ENCODE measurements at regions not wholly inside any gene's neighbourhood (a gene's known extent, or its start where the extent isn't known, plus 50 kb on each side); places are given as distances from the start of the nearest gene placed in this dataset.

DNA sequence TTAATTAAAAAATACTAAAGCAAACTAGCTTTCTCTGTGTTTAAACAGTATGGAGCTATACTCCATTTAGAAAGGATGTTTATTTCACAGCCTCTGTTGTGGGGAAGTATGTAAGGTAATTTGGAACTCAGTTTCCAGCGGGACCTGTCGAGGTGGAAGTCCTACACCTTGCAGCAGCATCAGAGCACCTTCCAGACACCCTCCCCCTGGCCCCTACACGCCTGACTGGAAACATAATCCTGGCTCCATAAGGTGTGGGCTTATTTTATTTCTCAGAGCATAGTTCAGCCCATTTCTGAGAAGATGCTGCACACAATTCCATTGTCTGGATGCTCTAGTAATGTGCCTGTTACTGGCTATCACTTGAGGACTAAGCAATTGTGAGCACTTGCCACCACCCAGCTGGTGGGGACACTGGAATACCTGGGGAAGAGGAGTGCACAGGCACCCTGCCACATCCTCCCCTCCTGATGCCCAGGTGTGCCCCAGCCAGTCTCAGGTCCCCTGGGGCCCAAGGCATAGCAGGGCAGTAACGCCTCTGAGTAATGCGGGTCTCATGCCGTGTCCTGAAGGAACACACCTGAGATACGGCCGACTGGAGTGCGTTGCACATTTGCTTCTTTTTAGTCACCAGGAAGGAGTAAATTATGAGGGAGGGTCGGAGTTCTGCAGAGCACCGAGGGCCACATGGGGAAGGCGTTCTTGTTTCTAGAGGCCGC lies 556.5 kb downstream of the QKI start:
- Histone ChIP-seq H3K27ac (no peak overlapping the region), H3K4me1 (no peaks in the 10 kb centered on the region), H3K4me3 (no peak overlapping the region), H3K36me3 (no peaks in the 10 kb centered on the region), H3K9me3 (no peaks in the 10 kb centered on the region), H3K27me3 (no peaks in the 10 kb centered on the region)
- no peak for TF ChIP-seq EP300 (IDR thresholded peaks at IDR 0.05)
- no peak for TF ChIP-seq CTCF (IDR thresholded peaks at IDR 0.05)
- TF ChIP-seq POLR2A (IDR thresholded peaks at IDR 0.05): no peak
- no peak for TF ChIP-seq POLR2AphosphoS5 (IDR thresholded peaks at IDR 0.05)
- WGBS: 79% methylated on average over 10 of the region's 13 CpGs
- DNase-seq (ENCODE audit: low spot score in 2 of 2): no peak

- Histone ChIP-seq H3K4me1 (no peaks in the 10 kb centered on the region), H3K9me3 (no peaks in the 10 kb centered on the region), H3K4me3 (no peak overlapping the region), H3K27me3 (no peaks in the 10 kb centered on the region), H3K36me3 (no peaks in the 10 kb centered on the region), H3K27ac (no peak overlapping the region)
- no peak for TF ChIP-seq POLR2A (IDR thresholded peaks at IDR 0.05)
- TF ChIP-seq EP300 (IDR thresholded peaks at IDR 0.05): no peak
- no peak for TF ChIP-seq POLR2AphosphoS5 (IDR thresholded peaks at IDR 0.05)
- no peak for TF ChIP-seq CTCF (IDR thresholded peaks at IDR 0.05)
- no peak for DNase-seq (ENCODE audit: low spot score in 2 of 2)
- WGBS: 48% methylated on average over 14 of the region's 14 CpGs
Observed at GRCh38 chr6:163965426-163966348, 551.2 kb downstream of the QKI start.

GRCh38 chr6:163964789-163965188 lies 550.3 kb downstream of the QKI start:
- TF ChIP-seq EP300 (IDR thresholded peaks at IDR 0.05): no peak
- WGBS: 75% methylated on average over 6 of the region's 6 CpGs
- Histone ChIP-seq H3K27ac (no peak overlapping the region), H3K4me1 (no peaks in the 10 kb centered on the region), H3K27me3 (no peaks in the 10 kb centered on the region), H3K4me3 (no peak overlapping the region), H3K36me3 (no peaks in the 10 kb centered on the region), H3K9me3 (no peaks in the 10 kb centered on the region)
- DNase-seq (ENCODE audit: low spot score in 2 of 2): no peak

DNA sequence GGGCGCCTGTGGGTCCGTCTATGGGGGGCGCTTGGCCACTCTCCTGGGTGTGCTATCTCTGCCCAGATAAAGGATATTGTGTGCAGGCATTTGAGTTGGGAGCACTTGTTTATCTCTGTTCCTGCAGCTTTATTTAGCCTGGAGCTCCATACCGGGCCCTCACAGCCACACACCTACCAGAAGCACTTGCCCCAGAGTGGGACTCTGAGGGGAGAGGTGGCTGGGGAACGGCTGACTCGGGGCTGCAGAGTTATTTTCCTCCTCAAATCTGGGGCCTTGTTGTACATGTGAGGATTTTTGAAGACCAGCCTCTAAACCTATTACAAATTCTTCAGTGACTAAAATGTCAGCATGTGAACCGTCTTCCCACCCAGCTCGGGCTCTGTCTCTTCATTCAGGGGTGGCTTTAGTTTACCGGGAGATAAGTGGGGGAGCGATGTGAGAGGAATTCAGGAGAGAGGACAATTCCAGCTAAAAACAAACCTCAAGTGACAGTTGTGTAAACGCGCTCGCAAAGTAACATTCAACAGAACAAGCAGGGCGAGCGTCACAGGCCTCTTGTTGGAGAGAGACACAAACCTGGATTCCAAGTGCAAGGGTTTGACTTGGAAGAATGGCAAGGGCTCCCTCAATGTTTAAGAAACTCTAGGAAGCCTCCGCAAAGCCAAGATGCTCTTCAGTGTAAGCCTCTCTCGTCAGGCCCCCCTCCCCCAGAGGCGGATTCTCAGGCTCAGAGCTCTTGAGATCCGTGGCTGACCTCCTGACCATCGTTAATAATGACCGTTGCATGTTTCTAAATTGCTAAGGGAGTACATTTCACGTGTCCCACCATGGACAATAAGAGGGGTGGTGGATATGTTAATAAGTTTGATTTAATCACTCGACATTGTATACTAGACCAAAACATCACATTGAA lies 548.9 kb downstream of the QKI start:
- WGBS: 93% methylated on average over 23 of the region's 23 CpGs
- Histone ChIP-seq H3K9me3 (no peaks in the 10 kb centered on the region), H3K4me3 (no peak overlapping the region), H3K36me3 (no peaks in the 10 kb centered on the region), H3K27me3 (no peaks in the 10 kb centered on the region), H3K27ac (no peak overlapping the region), H3K4me1 (no peaks in the 10 kb centered on the region)
- DNase-seq (ENCODE audit: low spot score in 2 of 2): no peak
- TF ChIP-seq POLR2A (IDR thresholded peaks at IDR 0.05): no peak
- no peak for TF ChIP-seq POLR2AphosphoS5 (IDR thresholded peaks at IDR 0.05)
- no peak for TF ChIP-seq EP300 (IDR thresholded peaks at IDR 0.05)
- no peak for TF ChIP-seq CTCF (IDR thresholded peaks at IDR 0.05)

- Histone ChIP-seq H3K4me1 (no peaks in the 10 kb centered on the region), H3K9me3 (no peaks in the 10 kb centered on the region), H3K36me3 (no peaks in the 10 kb centered on the region), H3K27me3 (no peaks in the 10 kb centered on the region), H3K27ac (no peak overlapping the region), H3K4me3 (no peak overlapping the region)
- 98% methylated on average over 13 of the region's 13 CpGs for WGBS
- no peak for TF ChIP-seq CTCF (IDR thresholded peaks at IDR 0.05)
- no peak for TF ChIP-seq POLR2AphosphoS5 (IDR thresholded peaks at IDR 0.05)
- no peak for TF ChIP-seq POLR2A (IDR thresholded peaks at IDR 0.05)
- TF ChIP-seq EP300 (IDR thresholded peaks at IDR 0.05): no peak
- DNase-seq (ENCODE audit: low spot score in 2 of 2): no peak
Observed at GRCh38 chr6:163962627-163963117, 548.2 kb downstream of the QKI start.
